ENCODE measurements at regions not wholly inside any gene's neighbourhood (a gene's known extent, or its start where the extent isn't known, plus 50 kb on each side); places are given as distances from the start of the nearest gene placed in this dataset.

DNA sequence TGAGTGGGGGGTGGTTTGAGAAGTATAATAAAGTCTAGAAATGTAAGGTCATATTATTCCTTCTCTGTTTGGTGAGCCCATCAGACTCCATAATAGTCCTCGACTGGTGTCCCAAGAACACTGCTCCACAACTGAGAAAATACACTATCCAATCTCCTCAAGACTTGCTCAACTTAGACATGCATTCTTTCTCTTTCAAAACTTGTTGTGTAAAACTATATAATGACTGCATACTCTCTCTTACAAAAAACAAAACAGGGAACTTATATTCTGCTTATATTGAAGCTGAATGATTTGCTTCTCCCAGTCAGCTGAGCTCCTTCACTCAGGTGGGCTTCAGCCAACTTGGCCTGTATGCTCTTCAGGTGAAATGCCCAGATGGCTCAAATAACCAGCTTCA is 204.7 kb downstream of the ZNF365 start:
- Histone ChIP-seq H3K4me2 (ENCODE audit: control insufficient read depth, extremely low read depth, insufficient read depth, low read depth, low read length) (no peak overlapping the region), H3K9me1 (ENCODE audit: control insufficient read depth, extremely low read depth, insufficient read depth, low read length) (no peaks in the 10 kb centered on the region), H3K27me3 (ENCODE audit: control insufficient read depth, extremely low read depth, insufficient read depth, low read length) (peaks cover 8% of the 10 kb centered on the region), H3K79me2 (ENCODE audit: control insufficient read depth, insufficient read depth, low read length) (no peaks in the 10 kb centered on the region), H2AFZ (ENCODE audit: control insufficient read depth, low read length) (no peak overlapping the region), H3K4me1 (ENCODE audit: control insufficient read depth, extremely low read depth, insufficient read depth, low read length) (peaks cover 9% of the 10 kb centered on the region), H3K27ac (ENCODE audit: control insufficient read depth, insufficient read depth, low read length) (no peak overlapping the region), H3K9ac (ENCODE audit: control insufficient read depth, extremely low read depth, insufficient read depth, low read length) (no peak overlapping the region), H3K36me3 (ENCODE audit: control insufficient read depth in 2 of 2, extremely low read depth in 1 of 2, insufficient read depth in 2 of 2, low read length in 2 of 2) (no peaks in the 10 kb centered on the region), H4K20me1 (ENCODE audit: control insufficient read depth, extremely low read depth, insufficient read depth, low read length) (no peaks in the 10 kb centered on the region), H3K4me3 (ENCODE audit: control insufficient read depth in 2 of 3, extremely low read depth in 1 of 3, insufficient read depth in 2 of 3, low read depth in 1 of 3, low read length in 3 of 3) (no peak overlapping the region), H3K9me3 (ENCODE audit: control insufficient read depth, low read depth, low read length) (no peaks in the 10 kb centered on the region)
- no peak for TF ChIP-seq EZH2 (IDR thresholded peaks at IDR 0.05; ENCODE audit: low read length)
- TF ChIP-seq, protein P1, sequence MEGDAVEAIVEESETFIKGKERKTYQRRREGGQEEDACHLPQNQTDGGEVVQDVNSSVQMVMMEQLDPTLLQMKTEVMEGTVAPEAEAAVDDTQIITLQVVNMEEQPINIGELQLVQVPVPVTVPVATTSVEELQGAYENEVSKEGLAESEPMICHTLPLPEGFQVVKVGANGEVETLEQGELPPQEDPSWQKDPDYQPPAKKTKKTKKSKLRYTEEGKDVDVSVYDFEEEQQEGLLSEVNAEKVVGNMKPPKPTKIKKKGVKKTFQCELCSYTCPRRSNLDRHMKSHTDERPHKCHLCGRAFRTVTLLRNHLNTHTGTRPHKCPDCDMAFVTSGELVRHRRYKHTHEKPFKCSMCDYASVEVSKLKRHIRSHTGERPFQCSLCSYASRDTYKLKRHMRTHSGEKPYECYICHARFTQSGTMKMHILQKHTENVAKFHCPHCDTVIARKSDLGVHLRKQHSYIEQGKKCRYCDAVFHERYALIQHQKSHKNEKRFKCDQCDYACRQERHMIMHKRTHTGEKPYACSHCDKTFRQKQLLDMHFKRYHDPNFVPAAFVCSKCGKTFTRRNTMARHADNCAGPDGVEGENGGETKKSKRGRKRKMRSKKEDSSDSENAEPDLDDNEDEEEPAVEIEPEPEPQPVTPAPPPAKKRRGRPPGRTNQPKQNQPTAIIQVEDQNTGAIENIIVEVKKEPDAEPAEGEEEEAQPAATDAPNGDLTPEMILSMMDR (optimal IDR thresholded peaks at IDR 0.05 in 1 of 3, IDR thresholded peaks at IDR 0.05 in 1 of 3, conservative IDR thresholded peaks at IDR 0.05 in 1 of 3; ENCODE audit: extremely low read depth in 1 of 3, insufficient read depth in 2 of 3, low read length in 3 of 3), result no peak
- DNase-seq (ENCODE audit: low read depth, low spot score), result no peak
- FAIRE-seq, result no peak
- dilution Hi-C loops (cut with MboI; ENCODE audit: extremely low pct_ligation_motif_present, low sequenced_read_pairs), result no loop called here

DNA sequence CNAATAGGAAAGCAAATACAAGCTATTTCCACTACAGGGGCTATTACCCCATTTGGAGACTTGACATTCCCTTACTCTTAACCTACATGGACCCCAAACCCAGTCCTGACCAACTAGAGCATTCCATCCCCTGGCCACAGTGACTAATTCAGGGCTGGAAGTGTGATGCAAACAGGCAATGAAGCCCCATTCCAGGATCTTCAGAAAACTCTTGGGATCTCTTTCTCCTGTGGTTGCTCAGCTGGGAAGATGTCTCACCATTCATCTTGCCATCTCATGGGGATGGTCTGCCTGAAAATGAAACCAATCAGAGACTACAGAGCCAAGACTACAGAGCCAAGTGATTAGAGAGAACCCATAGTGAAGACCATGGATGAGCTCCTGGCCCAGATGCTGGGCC is 206.2 kb downstream of the ZNF365 start:
- H3K36me3 ChIP-seq (ENCODE audit: control insufficient read depth in 2 of 2, extremely low read depth in 1 of 2, insufficient read depth in 2 of 2, low read length in 2 of 2), result no peaks in the 10 kb centered on the region
- no peaks in the 10 kb centered on the region for H3K79me2 ChIP-seq (ENCODE audit: control insufficient read depth, insufficient read depth, low read length)
- H3K9ac ChIP-seq (ENCODE audit: control insufficient read depth, extremely low read depth, insufficient read depth, low read length), result no peak overlapping the region
- no peaks in the 10 kb centered on the region for H3K9me3 ChIP-seq (ENCODE audit: control insufficient read depth, low read depth, low read length)
- no peak overlapping the region for H3K4me2 ChIP-seq (ENCODE audit: control insufficient read depth, extremely low read depth, insufficient read depth, low read depth, low read length)
- no peak for FAIRE-seq
- DNase-seq (ENCODE audit: low read depth, low spot score), result no peak
- no peak overlapping the region for H3K27ac ChIP-seq (ENCODE audit: control insufficient read depth, insufficient read depth, low read length)
- no peak overlapping the region for H3K4me3 ChIP-seq (ENCODE audit: control insufficient read depth in 2 of 3, extremely low read depth in 1 of 3, insufficient read depth in 2 of 3, low read depth in 1 of 3, low read length in 3 of 3)
- no peaks in the 10 kb centered on the region for H3K9me1 ChIP-seq (ENCODE audit: control insufficient read depth, extremely low read depth, insufficient read depth, low read length)
- H2AFZ ChIP-seq (ENCODE audit: control insufficient read depth, low read length), result no peak overlapping the region
- TF ChIP-seq, protein P1 (optimal IDR thresholded peaks at IDR 0.05 in 1 of 3, IDR thresholded peaks at IDR 0.05 in 1 of 3, conservative IDR thresholded peaks at IDR 0.05 in 1 of 3; ENCODE audit: extremely low read depth in 1 of 3, insufficient read depth in 2 of 3, low read length in 3 of 3), result no peak
- no peak for TF ChIP-seq EZH2 (IDR thresholded peaks at IDR 0.05; ENCODE audit: low read length)
- no peaks in the 10 kb centered on the region for H4K20me1 ChIP-seq (ENCODE audit: control insufficient read depth, extremely low read depth, insufficient read depth, low read length)
- peaks cover 8% of the 10 kb centered on the region for H3K27me3 ChIP-seq (ENCODE audit: control insufficient read depth, extremely low read depth, insufficient read depth, low read length)
- dilution Hi-C loops (cut with MboI; ENCODE audit: extremely low pct_ligation_motif_present, low sequenced_read_pairs), result no loop called here
- peaks cover 9% of the 10 kb centered on the region for H3K4me1 ChIP-seq (ENCODE audit: control insufficient read depth, extremely low read depth, insufficient read depth, low read length)
